A549 (cell line): ENCODE measurements at regions not wholly inside any gene's neighbourhood (a gene's known extent, or its start where the extent isn't known, plus 50 kb on each side); places are given as distances from the start of the nearest gene placed in this dataset.

Experiments used
- ATAC-seq, 2 experiments: fragments of 200-7000 bp in 1 of 2; fragments of >200 bp in 1 of 2; cut with Nextera tagmentation in 1 of 2; cut with Tn5 transposase in 1 of 2; 3 replicates each; pipeline versions ENCODE4 v1.8.0 to v1.9.1; 2018 to 2020; ENCODE audit warnings: mild to moderate bottlenecking in 1 of 2, moderate library complexity in 1 of 2
- CTCF ChIA-PET: fragments of 300-600 bp; sonication (Branson Sonifier 250); formaldehyde crosslinking; extraction: SDS; loops from one replicate; lab custom pipeline; 2021; ENCODE audit warnings: antibody characterized with exemption, inconsistent platforms; lab: Yijun Ruan, JAX
- POLR2A ChIA-PET: fragments of 350-600 bp; formaldehyde crosslinking; extraction: SDS; loops from one replicate; lab custom pipeline; 2021; ENCODE audit warnings: antibody characterized with exemption, inconsistent platforms; lab: Yijun Ruan, JAX
- DNase-seq, 2 experiments: peaks; one replicate each; pipeline versions ENCODE4 v3.0.0 to v3.0.0-alpha.2; 2011 to 2016; ENCODE audit warnings: low read depth in 1 of 2, low spot score in 1 of 2
- FAIRE-seq: peaks from 2 replicates; lab custom pipeline; 2011; peaks lifted over from hg19 to GRCh38; lab: Jason Lieb, UNC
- H3K27ac ChIP-seq, 2 experiments: fragments of >200 bp; sonication (Bioruptor Twin); formaldehyde crosslinking; 3 replicates each; pipeline ENCODE4 v1.5.1; 2016 to 2017
- H3K4me1 ChIP-seq: fragments of >200 bp; sonication (Bioruptor Twin); formaldehyde crosslinking; 3 replicates; pipeline ENCODE4 v1.6.1; 2016
- H3K4me2 ChIP-seq: fragments of >200 bp; sonication (Bioruptor Twin); formaldehyde crosslinking; 3 replicates; pipeline ENCODE4 v1.6.1; 2016
- H3K4me3 ChIP-seq: fragments of >200 bp; sonication (Bioruptor Twin); formaldehyde crosslinking; 3 replicates; pipeline ENCODE4 v1.5.1; 2016
- H3K9me3 ChIP-seq: fragments of >200 bp; sonication (Bioruptor Twin); formaldehyde crosslinking; 3 replicates; pipeline ENCODE4 v1.6.1; 2016
- CBX2 ChIP-seq: fragments of 200-600 bp; sonication (generic); IDR thresholded peaks from 2 replicates; pipeline ENCODE4 v1.6.1; 2016; ENCODE audit warnings: low read depth, mild to moderate bottlenecking, borderline replicate concordance
- CBX8 ChIP-seq: fragments of 200-600 bp; sonication (generic); IDR thresholded peaks from 2 replicates; pipeline ENCODE4 v1.6.1; 2016
- CHD2 ChIP-seq: fragments of 150-350 bp; IDR thresholded peaks from 2 replicates; pipeline ENCODE4 v1.6.1; 2014; ENCODE audit warnings: low read length; ENCODE audit not compliant: partially characterized antibody
- CHD4 ChIP-seq: fragments of 200-600 bp; sonication (generic); IDR thresholded peaks from 2 replicates; pipeline ENCODE4 v1.6.1; 2016; ENCODE audit warnings: antibody characterized with exemption, mild to moderate bottlenecking, borderline replicate concordance
- EP300 ChIP-seq, 2 experiments: fragments of >200 bp; sonication (Bioruptor Twin); formaldehyde crosslinking; IDR thresholded peaks; 2 replicates in 1 of 2; 3 replicates in 1 of 2; pipeline ENCODE4 v1.6.1; 2016 to 2017
- HOXA7 ChIP-seq: fragments of 250-450 bp; sonication (Bioruptor Pico); IDR thresholded peaks from 2 replicates; pipeline ENCODE4 v1.5.0; 2020; ENCODE audit warnings: mild to moderate bottlenecking, moderate library complexity
- HOXB13 ChIP-seq: fragments of 250-450 bp; sonication (Bioruptor Pico); IDR thresholded peaks from 2 replicates; pipeline ENCODE4 v1.5.0; 2020; ENCODE audit warnings: low read depth, mild to moderate bottlenecking, moderate library complexity
- JUNB ChIP-seq: fragments of >200 bp; sonication (Bioruptor Twin); formaldehyde crosslinking; IDR thresholded peaks from 2 replicates; pipeline ENCODE4 v1.6.1; 2016
- KDM5A ChIP-seq: fragments of 200-600 bp; sonication (generic); IDR thresholded peaks from 2 replicates; pipeline ENCODE4 v1.6.1; 2016; ENCODE audit warnings: antibody characterized with exemption, mild to moderate bottlenecking
- NPAS2 ChIP-seq: fragments of 250-450 bp; sonication (Bioruptor Pico); IDR thresholded peaks from 2 replicates; pipeline ENCODE4 v1.8.0; 2022; ENCODE audit warnings: mild to moderate bottlenecking, moderate library complexity, borderline replicate concordance
- NR3C1 ChIP-seq: fragments of >200 bp; sonication (Bioruptor Twin); formaldehyde crosslinking; IDR thresholded peaks from 3 replicates; pipeline ENCODE4 v1.6.1; 2017
- SREBF2 ChIP-seq: fragments of 450-650 bp; IDR thresholded peaks from 2 replicates; pipeline ENCODE4 v1.6.1; 2014; ENCODE audit warnings: mild to moderate bottlenecking, moderate library complexity
- TP53 ChIP-seq: fragments of 250-450 bp; sonication (Bioruptor Pico); IDR thresholded peaks from 2 replicates; pipeline ENCODE4 v1.5.0; 2021; ENCODE audit warnings: mild to moderate bottlenecking, moderate library complexity
- ZC3H11A ChIP-seq: fragments of 450-650 bp; IDR thresholded peaks from 2 replicates; pipeline ENCODE4 v1.6.1; 2014; ENCODE audit warnings: antibody characterized with exemption, mild to moderate bottlenecking
- WGBS: methylation state at CpG from one replicate; pipeline ENCODE4 v1.1.6; 2017; ENCODE audit errors: missing lambda C conversion rate; 5-methylcytosine and 5-hydroxymethylcytosine counted together
- TF ChIP-seq, protein P1 (sequence below): fragments of 150-350 bp; IDR thresholded peaks from 2 replicates; pipeline ENCODE4 v1.6.1; 2014; ENCODE audit warnings: low read depth, mild to moderate bottlenecking, low read length
- TF ChIP-seq, protein P2 (sequence below): fragments of 250-450 bp; sonication (Bioruptor Pico); IDR thresholded peaks from 2 replicates; pipeline ENCODE4 v1.5.0; 2021; ENCODE audit warnings: mild to moderate bottlenecking, moderate library complexity, borderline replicate concordance
- TF ChIP-seq, protein P3 (sequence below): fragments of >200 bp; sonication (Bioruptor Twin); formaldehyde crosslinking; IDR thresholded peaks from 2 replicates; pipeline ENCODE4 v1.6.1; 2016
- TF ChIP-seq, protein P4 (sequence below): fragments of 250-450 bp; sonication (Bioruptor Pico); IDR thresholded peaks from 2 replicates; pipeline ENCODE4 v1.5.0; 2020; ENCODE audit warnings: low read depth, mild to moderate bottlenecking, moderate library complexity
- TF ChIP-seq, protein P5 (sequence below): fragments of >200 bp; sonication (Bioruptor Twin); formaldehyde crosslinking; IDR thresholded peaks from 3 replicates; pipeline ENCODE4 v1.6.1; 2016
- TF ChIP-seq, protein P6 (sequence below): fragments of >200 bp; sonication (Bioruptor Twin); formaldehyde crosslinking; IDR thresholded peaks from 3 replicates; pipeline ENCODE4 v1.5.1; 2016

DNA sequence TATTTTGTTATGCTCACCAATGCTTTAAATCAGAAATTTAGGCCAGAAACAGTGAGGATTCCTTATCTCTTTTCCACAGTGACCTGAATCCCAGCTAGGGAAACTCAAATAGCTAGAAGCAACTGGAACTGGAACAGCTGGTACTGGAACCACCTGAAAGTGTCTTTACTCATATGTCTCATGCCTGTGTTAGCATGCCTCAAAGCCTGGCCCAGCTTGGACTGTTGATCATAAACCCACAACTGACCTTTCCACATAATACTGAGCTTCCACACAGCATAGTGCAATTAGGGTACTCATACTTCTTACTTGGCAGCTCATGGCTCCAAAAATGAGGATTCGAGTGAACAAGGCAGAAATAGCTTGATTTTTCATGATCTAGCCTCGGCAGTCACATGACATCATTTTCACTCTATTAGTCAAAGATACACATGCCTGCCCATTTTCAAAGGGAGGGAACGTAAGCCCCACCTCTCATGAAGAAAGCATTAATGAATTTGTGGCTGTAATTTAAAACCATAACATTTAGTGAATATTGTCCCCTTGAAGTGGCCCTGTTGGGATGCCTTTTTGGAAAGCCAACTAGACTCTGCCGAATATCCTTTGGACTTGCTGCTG lies 80.8 kb upstream of the ACSL1 start (continued):
- no peak for TF ChIP-seq HOXB13 (CRISPR knock-in tag)
- no peak for TF ChIP-seq NR3C1
- TF ChIP-seq CBX2 = no peak
- no peak for TF ChIP-seq JUNB
- TF ChIP-seq EP300 (IDR thresholded peaks at IDR 0.05) = no peak

DNA sequence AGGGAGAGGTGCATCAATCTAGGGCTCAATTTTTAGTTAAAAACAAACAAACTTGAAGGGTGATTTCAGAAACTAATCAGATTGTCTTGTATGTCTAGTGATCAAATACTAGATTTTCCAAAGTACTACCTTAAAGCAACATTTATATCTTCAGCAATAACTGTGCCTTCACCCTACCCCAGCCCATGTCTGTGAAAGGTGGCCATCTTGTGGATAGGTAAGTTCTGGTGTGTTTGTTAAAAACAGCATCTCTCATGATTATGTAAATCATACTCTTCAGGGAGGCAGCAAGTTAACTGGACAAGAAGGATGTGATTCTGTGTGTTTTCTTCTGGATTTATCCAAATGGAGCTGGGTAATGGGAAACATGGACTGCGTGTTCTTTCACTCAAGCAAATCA lies 81.4 kb upstream of the ACSL1 start:
- Histone ChIP-seq H3K4me2 (no peak overlapping the region), H3K4me3 (no peak overlapping the region), H3K4me1 (no peaks in the 10 kb centered on the region), H3K9me3 (0 out of 3 replicates have a peak, but pooled peaks cover 2% of the 10 kb centered on the region), H3K27ac (no peak overlapping the region; a peak in 1 of 6 replicates)
- no peak for DNase-seq
- POLR2A ChIA-PET = no interaction called here
- CTCF ChIA-PET = no interaction called here
- TF ChIP-seq, protein P1, sequence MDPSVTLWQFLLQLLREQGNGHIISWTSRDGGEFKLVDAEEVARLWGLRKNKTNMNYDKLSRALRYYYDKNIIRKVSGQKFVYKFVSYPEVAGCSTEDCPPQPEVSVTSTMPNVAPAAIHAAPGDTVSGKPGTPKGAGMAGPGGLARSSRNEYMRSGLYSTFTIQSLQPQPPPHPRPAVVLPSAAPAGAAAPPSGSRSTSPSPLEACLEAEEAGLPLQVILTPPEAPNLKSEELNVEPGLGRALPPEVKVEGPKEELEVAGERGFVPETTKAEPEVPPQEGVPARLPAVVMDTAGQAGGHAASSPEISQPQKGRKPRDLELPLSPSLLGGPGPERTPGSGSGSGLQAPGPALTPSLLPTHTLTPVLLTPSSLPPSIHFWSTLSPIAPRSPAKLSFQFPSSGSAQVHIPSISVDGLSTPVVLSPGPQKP = no peak
- no peak for TF ChIP-seq KDM5A
- TF ChIP-seq HOXA7 (CRISPR knock-in tag) = no peak
- no peak for TF ChIP-seq NPAS2 (CRISPR knock-in tag)
- TF ChIP-seq ZC3H11A = no peak
- 86% methylated on average over 1 of the region's 1 CpG for whole genome bisulfite sequencing
- no peak for FAIRE-seq
- ATAC-seq = no peak

DNA sequence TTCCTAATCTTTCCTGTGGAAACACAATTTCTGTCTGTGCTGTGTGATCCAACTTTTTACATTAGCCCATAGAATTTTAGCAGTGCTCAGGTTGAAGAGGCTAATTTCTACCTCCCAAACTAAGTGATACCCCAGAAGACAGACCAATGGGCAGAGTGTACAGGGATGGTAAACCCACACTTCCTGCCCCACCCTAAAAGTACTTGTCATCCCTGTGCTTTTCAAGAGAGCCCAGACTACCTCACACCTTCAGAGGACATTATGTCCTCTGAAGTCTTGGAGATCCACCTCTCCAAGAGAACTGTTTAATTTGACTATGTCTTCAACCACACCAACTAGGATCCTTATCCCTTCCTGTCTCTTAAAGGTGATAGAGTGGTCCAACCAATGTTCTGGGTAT lies 82.0 kb upstream of the ACSL1 start:
- ChIA-PET CTCF (no interaction called here), POLR2A (no interaction called here)
- H3K4me2 ChIP-seq = no peak overlapping the region
- no peak for TF ChIP-seq JUNB
- TF ChIP-seq, protein P2, sequence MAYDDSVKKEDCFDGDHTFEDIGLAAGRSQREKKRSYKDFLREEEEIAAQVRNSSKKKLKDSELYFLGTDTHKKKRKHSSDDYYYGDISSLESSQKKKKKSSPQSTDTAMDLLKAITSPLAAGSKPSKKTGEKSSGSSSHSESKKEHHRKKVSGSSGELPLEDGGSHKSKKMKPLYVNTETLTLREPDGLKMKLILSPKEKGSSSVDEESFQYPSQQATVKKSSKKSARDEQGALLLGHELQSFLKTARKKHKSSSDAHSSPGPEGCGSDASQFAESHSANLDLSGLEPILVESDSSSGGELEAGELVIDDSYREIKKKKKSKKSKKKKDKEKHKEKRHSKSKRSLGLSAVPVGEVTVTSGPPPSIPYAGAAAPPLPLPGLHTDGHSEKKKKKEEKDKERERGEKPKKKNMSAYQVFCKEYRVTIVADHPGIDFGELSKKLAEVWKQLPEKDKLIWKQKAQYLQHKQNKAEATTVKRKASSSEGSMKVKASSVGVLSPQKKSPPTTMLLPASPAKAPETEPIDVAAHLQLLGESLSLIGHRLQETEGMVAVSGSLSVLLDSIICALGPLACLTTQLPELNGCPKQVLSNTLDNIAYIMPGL (CRISPR knock-in tag) = no peak
- TF ChIP-seq, protein P3, sequence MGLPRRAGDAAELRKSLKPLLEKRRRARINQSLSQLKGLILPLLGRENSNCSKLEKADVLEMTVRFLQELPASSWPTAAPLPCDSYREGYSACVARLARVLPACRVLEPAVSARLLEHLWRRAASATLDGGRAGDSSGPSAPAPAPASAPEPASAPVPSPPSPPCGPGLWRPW = no peak
- TF ChIP-seq, protein P4, sequence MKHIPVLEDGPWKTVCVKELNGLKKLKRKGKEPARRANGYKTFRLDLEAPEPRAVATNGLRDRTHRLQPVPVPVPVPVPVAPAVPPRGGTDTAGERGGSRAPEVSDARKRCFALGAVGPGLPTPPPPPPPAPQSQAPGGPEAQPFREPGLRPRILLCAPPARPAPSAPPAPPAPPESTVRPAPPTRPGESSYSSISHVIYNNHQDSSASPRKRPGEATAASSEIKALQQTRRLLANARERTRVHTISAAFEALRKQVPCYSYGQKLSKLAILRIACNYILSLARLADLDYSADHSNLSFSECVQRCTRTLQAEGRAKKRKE = no peak
- TF ChIP-seq HOXA7 (CRISPR knock-in tag) = no peak
- TF ChIP-seq CBX8 = no peak
- TF ChIP-seq CHD4 = no peak
- TF ChIP-seq SREBF2 = no peak
- TF ChIP-seq TP53 = no peak
- TF ChIP-seq KDM5A = no peak
- TF ChIP-seq CHD2 = no peak
- H3K9me3 ChIP-seq = peaks cover 8% of the 10 kb centered on the region; the same call in 2 of the 3 replicates
- no peak overlapping the region; a peak in 1 of 6 replicates for H3K27ac ChIP-seq
- no peak overlapping the region for H3K4me3 ChIP-seq
- DNase-seq = no peak
- no peak for FAIRE-seq
- no peaks in the 10 kb centered on the region for H3K4me1 ChIP-seq
- ATAC-seq = no peak

DNA sequence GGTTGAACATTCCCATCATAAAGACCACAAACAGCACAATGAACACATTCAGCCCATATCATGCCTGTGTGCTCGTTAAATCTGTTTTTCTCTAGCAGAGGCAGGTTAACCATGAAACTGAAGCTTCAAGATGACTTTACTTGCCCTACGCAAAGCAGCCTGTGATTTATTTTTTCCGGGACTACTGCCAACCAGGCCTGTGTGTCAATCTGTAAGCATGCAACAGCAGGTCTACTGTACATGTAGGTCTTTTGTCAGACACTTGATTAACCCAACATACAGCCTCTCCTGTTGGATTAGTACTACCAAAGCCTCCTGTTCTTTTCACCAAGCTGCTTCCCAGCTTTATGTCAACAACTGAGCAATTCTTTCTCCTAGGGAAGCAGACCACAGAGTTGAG lies 85.5 kb upstream of the ACSL1 start:
- CTCF ChIA-PET = no interaction called here
- Histone ChIP-seq H3K9me3 (peaks cover 14% of the 10 kb centered on the region; the same call in 2 of the 3 replicates), H3K4me1 (no peaks in the 10 kb centered on the region), H3K4me3 (no peak overlapping the region), H3K4me2 (no peak overlapping the region), H3K27ac (no peak overlapping the region)
- TF ChIP-seq, protein P4 = no peak
- TF ChIP-seq, protein P5, sequence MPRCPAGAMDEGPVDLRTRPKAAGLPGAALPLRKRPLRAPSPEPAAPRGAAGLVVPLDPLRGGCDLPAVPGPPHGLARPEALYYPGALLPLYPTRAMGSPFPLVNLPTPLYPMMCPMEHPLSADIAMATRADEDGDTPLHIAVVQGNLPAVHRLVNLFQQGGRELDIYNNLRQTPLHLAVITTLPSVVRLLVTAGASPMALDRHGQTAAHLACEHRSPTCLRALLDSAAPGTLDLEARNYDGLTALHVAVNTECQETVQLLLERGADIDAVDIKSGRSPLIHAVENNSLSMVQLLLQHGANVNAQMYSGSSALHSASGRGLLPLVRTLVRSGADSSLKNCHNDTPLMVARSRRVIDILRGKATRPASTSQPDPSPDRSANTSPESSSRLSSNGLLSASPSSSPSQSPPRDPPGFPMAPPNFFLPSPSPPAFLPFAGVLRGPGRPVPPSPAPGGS = no peak
- TF ChIP-seq SREBF2 = no peak
- TF ChIP-seq, protein P2 (CRISPR knock-in tag) = no peak
- TF ChIP-seq EP300 (IDR thresholded peaks at IDR 0.05) = no peak
- TF ChIP-seq CHD2 = no peak
- no peak for TF ChIP-seq CBX8
- TF ChIP-seq, protein P6, sequence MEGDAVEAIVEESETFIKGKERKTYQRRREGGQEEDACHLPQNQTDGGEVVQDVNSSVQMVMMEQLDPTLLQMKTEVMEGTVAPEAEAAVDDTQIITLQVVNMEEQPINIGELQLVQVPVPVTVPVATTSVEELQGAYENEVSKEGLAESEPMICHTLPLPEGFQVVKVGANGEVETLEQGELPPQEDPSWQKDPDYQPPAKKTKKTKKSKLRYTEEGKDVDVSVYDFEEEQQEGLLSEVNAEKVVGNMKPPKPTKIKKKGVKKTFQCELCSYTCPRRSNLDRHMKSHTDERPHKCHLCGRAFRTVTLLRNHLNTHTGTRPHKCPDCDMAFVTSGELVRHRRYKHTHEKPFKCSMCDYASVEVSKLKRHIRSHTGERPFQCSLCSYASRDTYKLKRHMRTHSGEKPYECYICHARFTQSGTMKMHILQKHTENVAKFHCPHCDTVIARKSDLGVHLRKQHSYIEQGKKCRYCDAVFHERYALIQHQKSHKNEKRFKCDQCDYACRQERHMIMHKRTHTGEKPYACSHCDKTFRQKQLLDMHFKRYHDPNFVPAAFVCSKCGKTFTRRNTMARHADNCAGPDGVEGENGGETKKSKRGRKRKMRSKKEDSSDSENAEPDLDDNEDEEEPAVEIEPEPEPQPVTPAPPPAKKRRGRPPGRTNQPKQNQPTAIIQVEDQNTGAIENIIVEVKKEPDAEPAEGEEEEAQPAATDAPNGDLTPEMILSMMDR = no peak
- FAIRE-seq (no peak), ATAC-seq (no peak), DNase-seq (no peak)
- POLR2A ChIA-PET = no interaction called here
- 26% methylated on average over 3 of the region's 3 CpGs for WGBS
